ENCODE measurements at regions not wholly inside any gene's neighbourhood (a gene's known extent, or its start where the extent isn't known, plus 50 kb on each side); places are given as distances from the start of the nearest gene placed in this dataset.

GRCh38 chr1:164191191-164191590 is 367.8 kb upstream of the PBX1 start:
- H3K4me3 ChIP-seq: no peak overlapping the region
- no peak for DNase-seq (ENCODE audit: low read depth, low spot score)
- TF ChIP-seq POLR2AphosphoS5 (IDR thresholded peaks at IDR 0.05; ENCODE audit: borderline replicate concordance, low read depth, low read length): no peak
- no peak for TF ChIP-seq EZH2 (IDR thresholded peaks at IDR 0.05)
- no peak for TF ChIP-seq FOXP2 (optimal IDR thresholded peaks at IDR 0.05; ENCODE audit: control extremely low read depth, extremely low read length, insufficient read depth)

GRCh38 chr1:164210211-164210739 is 348.7 kb upstream of the PBX1 start:
- no peak for DNase-seq (ENCODE audit: low read depth, low spot score)
- Histone ChIP-seq H3K36me3 (ENCODE audit: insufficient read depth, low read length) (no peaks in the 10 kb centered on the region), H3K4me3 (no peak overlapping the region), H3K9ac (ENCODE audit: insufficient read length) (no peak overlapping the region), H3K27ac (no peak overlapping the region), H3K9me3 (ENCODE audit: low read depth, low read length) (no peaks in the 10 kb centered on the region)
- TF ChIP-seq FOXP2 (optimal IDR thresholded peaks at IDR 0.05; ENCODE audit: control extremely low read depth, extremely low read length, insufficient read depth) (no peak), EZH2 (IDR thresholded peaks at IDR 0.05) (no peak), POLR2AphosphoS5 (IDR thresholded peaks at IDR 0.05; ENCODE audit: borderline replicate concordance, low read depth, low read length) (no peak)

More at GRCh38 chr1:164191191-164191590, 367.8 kb upstream of the PBX1 start:
- Histone ChIP-seq H3K9ac (ENCODE audit: insufficient read length) (no peak overlapping the region), H3K36me3 (ENCODE audit: insufficient read depth, low read length) (no peaks in the 10 kb centered on the region), H3K9me3 (ENCODE audit: low read depth, low read length) (no peaks in the 10 kb centered on the region), H3K27ac (no peak overlapping the region)

GRCh38 chr1:164223378-164223777 is 335.6 kb upstream of the PBX1 start:
- no peak for TF ChIP-seq POLR2AphosphoS5 (IDR thresholded peaks at IDR 0.05; ENCODE audit: borderline replicate concordance, low read depth, low read length)
- H3K4me3 ChIP-seq: no peak overlapping the region
- H3K27ac ChIP-seq: no peak overlapping the region
- DNase-seq (ENCODE audit: low read depth, low spot score): no peak
- no peaks in the 10 kb centered on the region for H3K36me3 ChIP-seq (ENCODE audit: insufficient read depth, low read length)
- H3K9ac ChIP-seq (ENCODE audit: insufficient read length): no peak overlapping the region
- no peaks in the 10 kb centered on the region for H3K9me3 ChIP-seq (ENCODE audit: low read depth, low read length)

- Histone ChIP-seq H3K36me3 (ENCODE audit: insufficient read depth, low read length) (no peaks in the 10 kb centered on the region), H3K9ac (ENCODE audit: insufficient read length) (no peak overlapping the region), H3K4me3 (no peak overlapping the region), H3K9me3 (ENCODE audit: low read depth, low read length) (no peaks in the 10 kb centered on the region), H3K27ac (no peak overlapping the region)
- TF ChIP-seq EZH2 (IDR thresholded peaks at IDR 0.05): no peak
- TF ChIP-seq POLR2AphosphoS5 (IDR thresholded peaks at IDR 0.05; ENCODE audit: borderline replicate concordance, low read depth, low read length): no peak
- TF ChIP-seq FOXP2 (optimal IDR thresholded peaks at IDR 0.05; ENCODE audit: control extremely low read depth, extremely low read length, insufficient read depth): no peak
- no peak for DNase-seq (ENCODE audit: low read depth, low spot score)
Measured at GRCh38 chr1:164225011-164225410, 334.0 kb upstream of the PBX1 start.

- Histone ChIP-seq H3K4me3 (no peak overlapping the region), H3K9ac (ENCODE audit: insufficient read length) (no peak overlapping the region), H3K36me3 (ENCODE audit: insufficient read depth, low read length) (no peaks in the 10 kb centered on the region), H3K9me3 (ENCODE audit: low read depth, low read length) (no peaks in the 10 kb centered on the region), H3K27ac (no peak overlapping the region)
- TF ChIP-seq POLR2AphosphoS5 (IDR thresholded peaks at IDR 0.05; ENCODE audit: borderline replicate concordance, low read depth, low read length): no peak
- TF ChIP-seq EZH2 (IDR thresholded peaks at IDR 0.05): no peak
- no peak for TF ChIP-seq FOXP2 (optimal IDR thresholded peaks at IDR 0.05; ENCODE audit: control extremely low read depth, extremely low read length, insufficient read depth)
- no peak for DNase-seq (ENCODE audit: low read depth, low spot score)
Measured at GRCh38 chr1:164226977-164227376, 332.0 kb upstream of the PBX1 start.

GRCh38 chr1:164228928-164229327 is 330.1 kb upstream of the PBX1 start:
- no peak overlapping the region for H3K4me3 ChIP-seq

GRCh38 chr1:164233149-164233548 is 325.8 kb upstream of the PBX1 start:
- TF ChIP-seq EZH2 (IDR thresholded peaks at IDR 0.05) (no peak), FOXP2 (optimal IDR thresholded peaks at IDR 0.05; ENCODE audit: control extremely low read depth, extremely low read length, insufficient read depth) (no peak), POLR2AphosphoS5 (IDR thresholded peaks at IDR 0.05; ENCODE audit: borderline replicate concordance, low read depth, low read length) (no peak)
- Histone ChIP-seq H3K36me3 (ENCODE audit: insufficient read depth, low read length) (no peaks in the 10 kb centered on the region), H3K27ac (no peak overlapping the region)

More at GRCh38 chr1:164228928-164229327, 330.1 kb upstream of the PBX1 start:
- Histone ChIP-seq H3K27ac (no peak overlapping the region), H3K9ac (ENCODE audit: insufficient read length) (no peak overlapping the region), H3K36me3 (ENCODE audit: insufficient read depth, low read length) (no peaks in the 10 kb centered on the region), H3K9me3 (ENCODE audit: low read depth, low read length) (no peaks in the 10 kb centered on the region)
- TF ChIP-seq POLR2AphosphoS5 (IDR thresholded peaks at IDR 0.05; ENCODE audit: borderline replicate concordance, low read depth, low read length) (no peak), EZH2 (IDR thresholded peaks at IDR 0.05) (no peak), FOXP2 (optimal IDR thresholded peaks at IDR 0.05; ENCODE audit: control extremely low read depth, extremely low read length, insufficient read depth) (no peak)
- DNase-seq (ENCODE audit: low read depth, low spot score): no peak

GRCh38 chr1:164240081-164240480 is 318.9 kb upstream of the PBX1 start:
- Histone ChIP-seq H3K4me3 (no peak overlapping the region), H3K36me3 (ENCODE audit: insufficient read depth, low read length) (no peaks in the 10 kb centered on the region), H3K27ac (no peak overlapping the region), H3K9me3 (ENCODE audit: low read depth, low read length) (no peaks in the 10 kb centered on the region), H3K9ac (ENCODE audit: insufficient read length) (no peak overlapping the region)
- no peak for DNase-seq (ENCODE audit: low read depth, low spot score)
- TF ChIP-seq POLR2AphosphoS5 (IDR thresholded peaks at IDR 0.05; ENCODE audit: borderline replicate concordance, low read depth, low read length) (no peak), FOXP2 (optimal IDR thresholded peaks at IDR 0.05; ENCODE audit: control extremely low read depth, extremely low read length, insufficient read depth) (no peak), EZH2 (IDR thresholded peaks at IDR 0.05) (no peak)

More at GRCh38 chr1:164233149-164233548, 325.8 kb upstream of the PBX1 start:
- Histone ChIP-seq H3K4me3 (no peak overlapping the region), H3K9me3 (ENCODE audit: low read depth, low read length) (no peaks in the 10 kb centered on the region), H3K9ac (ENCODE audit: insufficient read length) (no peak overlapping the region)
- DNase-seq (ENCODE audit: low read depth, low spot score): no peak

- no peak for TF ChIP-seq POLR2AphosphoS5 (IDR thresholded peaks at IDR 0.05; ENCODE audit: borderline replicate concordance, low read depth, low read length)
- no peak for TF ChIP-seq EZH2 (IDR thresholded peaks at IDR 0.05)
- no peak for TF ChIP-seq FOXP2 (optimal IDR thresholded peaks at IDR 0.05; ENCODE audit: control extremely low read depth, extremely low read length, insufficient read depth)
- no peak overlapping the region for H3K4me3 ChIP-seq
- H3K9me3 ChIP-seq (ENCODE audit: low read depth, low read length): no peaks in the 10 kb centered on the region
- no peak for DNase-seq (ENCODE audit: low read depth, low spot score)
- H3K9ac ChIP-seq (ENCODE audit: insufficient read length): no peak overlapping the region
- H3K36me3 ChIP-seq (ENCODE audit: insufficient read depth, low read length): no peaks in the 10 kb centered on the region
- no peak overlapping the region for H3K27ac ChIP-seq
Measured at GRCh38 chr1:164250365-164250764, 308.6 kb upstream of the PBX1 start.
